ENCODE measurements at regions not wholly inside any gene's neighbourhood (a gene's known extent, or its start where the extent isn't known, plus 50 kb on each side); places are given as distances from the start of the nearest gene placed in this dataset.

- no peak for DNase-seq (ENCODE audit: low spot score)
- Mint-ChIP-seq H3K27ac (ENCODE audit: unreplicated experiment) (no peak overlapping the region), H3K9me3 (ENCODE audit: low read depth) (peaks cover 9% of the 10 kb centered on the region), H3K4me3 (ENCODE audit: unreplicated experiment) (no peak overlapping the region), H3K27me3 (ENCODE audit: low read depth) (no peaks in the 10 kb centered on the region), H3K36me3 (ENCODE audit: low read depth) (no peaks in the 10 kb centered on the region), H3K4me1 (ENCODE audit: low read depth) (no peaks in the 10 kb centered on the region)
- TF ChIP-seq CTCF (IDR thresholded peaks at IDR 0.05) = no peak
These were observed 1465.7 kb upstream of the DIAPH2 start for GRCh38 chrX:95218976-95219375.

GRCh38 chrX:95248386-95248785, 1436.3 kb upstream of the DIAPH2 start:
- DNase-seq (ENCODE audit: low spot score) = no peak
- Mint-ChIP-seq H3K36me3 (ENCODE audit: low read depth) (no peaks in the 10 kb centered on the region), H3K4me1 (ENCODE audit: low read depth) (no peaks in the 10 kb centered on the region), H3K4me3 (ENCODE audit: unreplicated experiment) (no peak overlapping the region), H3K27ac (ENCODE audit: unreplicated experiment) (no peak overlapping the region), H3K27me3 (ENCODE audit: low read depth) (no peaks in the 10 kb centered on the region), H3K9me3 (ENCODE audit: low read depth) (peaks cover 20% of the 10 kb centered on the region)
- no peak for TF ChIP-seq CTCF (IDR thresholded peaks at IDR 0.05)

- no peak overlapping the region for H3K4me3 Mint-ChIP-seq (ENCODE audit: unreplicated experiment)
- H3K36me3 Mint-ChIP-seq (ENCODE audit: low read depth) = no peaks in the 10 kb centered on the region
- DNase-seq (ENCODE audit: low spot score) = no peak
- no peak overlapping the region for H3K27ac Mint-ChIP-seq (ENCODE audit: unreplicated experiment)
- no peaks in the 10 kb centered on the region for H3K4me1 Mint-ChIP-seq (ENCODE audit: low read depth)
- H3K9me3 Mint-ChIP-seq (ENCODE audit: low read depth) = peaks cover 5% of the 10 kb centered on the region
- TF ChIP-seq CTCF (IDR thresholded peaks at IDR 0.05) = no peak
- H3K27me3 Mint-ChIP-seq (ENCODE audit: low read depth) = no peaks in the 10 kb centered on the region
These were observed 1394.2 kb upstream of the DIAPH2 start for GRCh38 chrX:95290455-95290854.

- DNase-seq (ENCODE audit: low spot score) = no peak
- H3K4me3 Mint-ChIP-seq (ENCODE audit: unreplicated experiment) = no peak overlapping the region
- no peaks in the 10 kb centered on the region for H3K27me3 Mint-ChIP-seq (ENCODE audit: low read depth)
- TF ChIP-seq CTCF (IDR thresholded peaks at IDR 0.05) = no peak
- no peaks in the 10 kb centered on the region for H3K4me1 Mint-ChIP-seq (ENCODE audit: low read depth)
- H3K36me3 Mint-ChIP-seq (ENCODE audit: low read depth) = no peaks in the 10 kb centered on the region
- H3K27ac Mint-ChIP-seq (ENCODE audit: unreplicated experiment) = no peak overlapping the region
- H3K9me3 Mint-ChIP-seq (ENCODE audit: low read depth) = peaks cover 10% of the 10 kb centered on the region
These were observed 1393.1 kb upstream of the DIAPH2 start for GRCh38 chrX:95291561-95291960.

GRCh38 chrX:95318882-95319281, 1365.8 kb upstream of the DIAPH2 start:
- Mint-ChIP-seq H3K4me3 (ENCODE audit: unreplicated experiment) (no peak overlapping the region), H3K27me3 (ENCODE audit: low read depth) (no peaks in the 10 kb centered on the region), H3K36me3 (ENCODE audit: low read depth) (no peaks in the 10 kb centered on the region), H3K4me1 (ENCODE audit: low read depth) (no peaks in the 10 kb centered on the region), H3K27ac (ENCODE audit: unreplicated experiment) (no peak overlapping the region), H3K9me3 (ENCODE audit: low read depth) (no peaks in the 10 kb centered on the region)
- TF ChIP-seq CTCF (IDR thresholded peaks at IDR 0.05) = peak; percentile 46
- no peak for DNase-seq (ENCODE audit: low spot score)

Data from chondrocyte (in vitro differentiated cells).